ENCODE measurements at regions not wholly inside any gene's neighbourhood (a gene's known extent, or its start where the extent isn't known, plus 50 kb on each side); places are given as distances from the start of the nearest gene placed in this dataset.

DNA sequence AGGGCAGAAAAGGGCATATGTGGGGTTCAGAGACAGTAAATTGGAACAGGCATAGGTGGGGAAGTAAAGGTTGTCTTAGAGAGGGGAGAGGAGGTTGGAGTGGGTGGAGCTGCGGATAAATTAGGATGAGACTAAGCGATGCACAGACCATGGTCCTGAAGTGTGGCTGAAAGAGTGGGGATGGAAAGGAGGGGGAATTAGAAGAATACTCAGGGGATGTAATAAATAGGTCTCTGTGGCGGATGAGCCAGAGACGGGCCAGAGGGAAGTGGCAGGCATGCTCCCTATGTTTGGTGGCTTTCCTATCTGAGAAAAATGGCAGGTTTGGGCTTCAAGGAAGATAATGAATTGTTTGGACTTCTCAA, 123.4 kb downstream of the OLFM4 start:
- no peaks in the 10 kb centered on the region for H3K9me3 ChIP-seq
- H3K36me3 ChIP-seq, result no peaks in the 10 kb centered on the region
- DNase-seq (ENCODE audit: low spot score) (no peak), ATAC-seq (ENCODE audit: insufficient number of reproducible peaks, low FRiP score, low read depth) (no peak)
- no peaks in the 10 kb centered on the region for H3K27me3 ChIP-seq (replicated peaks; ENCODE audit: insufficient read depth)
- H3K27ac ChIP-seq, result no peak overlapping the region
- H3K4me1 ChIP-seq (ENCODE audit: control insufficient read depth in 1 of 2, low read depth in 2 of 2), result no peaks in the 10 kb centered on the region
- no peak overlapping the region for H3K4me3 ChIP-seq
- TF ChIP-seq, protein P1, sequence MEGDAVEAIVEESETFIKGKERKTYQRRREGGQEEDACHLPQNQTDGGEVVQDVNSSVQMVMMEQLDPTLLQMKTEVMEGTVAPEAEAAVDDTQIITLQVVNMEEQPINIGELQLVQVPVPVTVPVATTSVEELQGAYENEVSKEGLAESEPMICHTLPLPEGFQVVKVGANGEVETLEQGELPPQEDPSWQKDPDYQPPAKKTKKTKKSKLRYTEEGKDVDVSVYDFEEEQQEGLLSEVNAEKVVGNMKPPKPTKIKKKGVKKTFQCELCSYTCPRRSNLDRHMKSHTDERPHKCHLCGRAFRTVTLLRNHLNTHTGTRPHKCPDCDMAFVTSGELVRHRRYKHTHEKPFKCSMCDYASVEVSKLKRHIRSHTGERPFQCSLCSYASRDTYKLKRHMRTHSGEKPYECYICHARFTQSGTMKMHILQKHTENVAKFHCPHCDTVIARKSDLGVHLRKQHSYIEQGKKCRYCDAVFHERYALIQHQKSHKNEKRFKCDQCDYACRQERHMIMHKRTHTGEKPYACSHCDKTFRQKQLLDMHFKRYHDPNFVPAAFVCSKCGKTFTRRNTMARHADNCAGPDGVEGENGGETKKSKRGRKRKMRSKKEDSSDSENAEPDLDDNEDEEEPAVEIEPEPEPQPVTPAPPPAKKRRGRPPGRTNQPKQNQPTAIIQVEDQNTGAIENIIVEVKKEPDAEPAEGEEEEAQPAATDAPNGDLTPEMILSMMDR (IDR thresholded peaks at IDR 0.05), result no peak

DNA sequence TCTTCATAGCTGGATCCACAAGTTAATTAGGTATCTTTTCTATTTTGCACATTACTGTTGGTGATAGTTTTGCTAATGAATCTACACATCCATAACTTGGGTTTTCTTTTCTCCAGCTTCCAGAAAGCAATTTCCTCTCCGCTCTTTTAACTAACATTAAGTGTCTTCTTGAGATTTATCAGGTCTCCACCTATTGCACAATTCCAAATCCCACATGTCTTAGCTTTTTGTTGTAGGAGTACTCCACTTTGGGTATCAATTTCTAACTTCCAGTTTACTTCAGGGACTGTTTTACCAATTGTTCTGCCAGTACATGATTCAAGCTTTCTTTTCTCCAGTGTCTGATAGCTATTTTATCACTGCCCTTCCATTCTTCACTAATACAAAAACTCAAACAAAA, 129.6 kb downstream of the OLFM4 start:
- ATAC-seq (ENCODE audit: insufficient number of reproducible peaks, low FRiP score, low read depth), result no peak
- H3K36me3 ChIP-seq, result no peaks in the 10 kb centered on the region
- no peaks in the 10 kb centered on the region for H3K4me1 ChIP-seq (ENCODE audit: control insufficient read depth in 1 of 2, low read depth in 2 of 2)
- DNase-seq (ENCODE audit: low spot score), result no peak
- no peaks in the 10 kb centered on the region for H3K27me3 ChIP-seq (replicated peaks; ENCODE audit: insufficient read depth)
- H3K4me3 ChIP-seq, result no peak overlapping the region
- no peak overlapping the region for H3K27ac ChIP-seq
- no peaks in the 10 kb centered on the region for H3K9me3 ChIP-seq
- TF ChIP-seq, protein P1 (IDR thresholded peaks at IDR 0.05), result no peak

- TF ChIP-seq, protein P1 (IDR thresholded peaks at IDR 0.05), result no peak
- no peak overlapping the region for H3K4me3 ChIP-seq
- H3K36me3 ChIP-seq, result no peaks in the 10 kb centered on the region
- ATAC-seq (ENCODE audit: insufficient number of reproducible peaks, low FRiP score, low read depth) (no peak), DNase-seq (ENCODE audit: low spot score) (no peak)
- H3K27ac ChIP-seq, result no peak overlapping the region
- H3K4me1 ChIP-seq (ENCODE audit: control insufficient read depth in 1 of 2, low read depth in 2 of 2), result no peaks in the 10 kb centered on the region
- H3K9me3 ChIP-seq, result no peaks in the 10 kb centered on the region
- no peaks in the 10 kb centered on the region for H3K27me3 ChIP-seq (replicated peaks; ENCODE audit: insufficient read depth)
These were observed 130.8 kb downstream of the OLFM4 start for GRCh38 chr13:53159431-53159830.

DNA sequence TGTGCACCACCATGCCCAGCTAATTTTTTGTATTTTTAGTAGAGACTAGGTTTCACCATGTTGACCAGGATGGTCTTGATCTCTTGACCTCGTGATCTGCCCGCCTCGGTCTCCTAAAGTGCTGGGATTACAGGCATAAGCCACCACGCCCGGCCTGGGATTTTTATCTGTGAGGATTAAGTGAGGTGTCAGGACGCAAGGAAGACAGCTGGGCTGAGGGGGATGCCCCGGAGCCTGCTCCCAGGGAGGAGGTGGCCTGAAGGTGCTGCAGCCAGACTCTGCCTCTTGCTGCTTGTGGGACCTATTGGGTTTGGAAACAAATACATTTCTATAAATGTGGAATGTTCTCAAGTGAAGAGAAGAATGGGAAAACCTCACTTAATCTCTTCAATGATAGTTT, 131.6 kb downstream of the OLFM4 start:
- TF ChIP-seq, protein P1 (IDR thresholded peaks at IDR 0.05), result no peak
- H3K36me3 ChIP-seq, result no peaks in the 10 kb centered on the region
- ATAC-seq (ENCODE audit: insufficient number of reproducible peaks, low FRiP score, low read depth), result no peak
- no peak for DNase-seq (ENCODE audit: low spot score)
- no peaks in the 10 kb centered on the region for H3K27me3 ChIP-seq (replicated peaks; ENCODE audit: insufficient read depth)
- no peak overlapping the region for H3K4me3 ChIP-seq
- no peaks in the 10 kb centered on the region for H3K4me1 ChIP-seq (ENCODE audit: control insufficient read depth in 1 of 2, low read depth in 2 of 2)
- no peak overlapping the region for H3K27ac ChIP-seq
- H3K9me3 ChIP-seq, result no peaks in the 10 kb centered on the region

DNA sequence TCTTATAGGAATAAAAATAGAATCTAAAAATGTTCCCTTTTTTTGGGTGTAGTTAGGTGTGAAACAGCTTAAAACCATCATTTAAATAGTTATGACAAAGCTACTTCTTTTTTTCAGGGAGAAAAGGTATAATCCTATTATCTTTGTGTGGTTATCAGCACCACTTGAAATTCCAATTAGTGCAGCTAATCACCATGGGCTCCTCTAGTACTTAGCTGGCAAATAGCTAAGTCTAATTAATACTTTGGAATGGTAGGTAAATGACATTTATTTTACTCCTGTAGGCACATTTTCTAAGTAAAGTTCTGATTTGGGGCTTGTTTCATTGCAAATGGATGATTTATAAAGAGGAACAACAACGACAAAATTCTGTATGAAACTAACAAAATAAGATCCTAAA, 132.6 kb downstream of the OLFM4 start:
- Histone ChIP-seq H3K9me3 (no peaks in the 10 kb centered on the region), H3K27me3 (replicated peaks; ENCODE audit: insufficient read depth) (no peaks in the 10 kb centered on the region), H3K36me3 (no peaks in the 10 kb centered on the region), H3K4me1 (ENCODE audit: control insufficient read depth in 1 of 2, low read depth in 2 of 2) (no peaks in the 10 kb centered on the region), H3K4me3 (no peak overlapping the region), H3K27ac (no peak overlapping the region)
- TF ChIP-seq, protein P1 (IDR thresholded peaks at IDR 0.05), result no peak
- DNase-seq (ENCODE audit: low spot score), result no peak
- ATAC-seq (ENCODE audit: insufficient number of reproducible peaks, low FRiP score, low read depth), result no peak
